ENCODE measurements at regions not wholly inside any gene's neighbourhood (a gene's known extent, or its start where the extent isn't known, plus 50 kb on each side); places are given as distances from the start of the nearest gene placed in this dataset.

GRCh38 chr13:111595276-111595675 is 274.8 kb downstream of the TEX29 start:
- no peak for DNase-seq

GRCh38 chr13:111595791-111596190 is 275.3 kb downstream of the TEX29 start:
- no peak for DNase-seq

GRCh38 chr13:111597191-111597611 is 276.8 kb downstream of the TEX29 start:
- DNase-seq = no peak

GRCh38 chr13:111597618-111598017 is 277.2 kb downstream of the TEX29 start:
- no peak for DNase-seq

- no peak for DNase-seq
Observed at GRCh38 chr13:111598747-111599146, 278.3 kb downstream of the TEX29 start.

- DNase-seq = no peak
Observed at GRCh38 chr13:111599791-111600190, 279.3 kb downstream of the TEX29 start.

- no peak for DNase-seq
Observed at GRCh38 chr13:111602874-111603273, 282.4 kb downstream of the TEX29 start.

- no peak for DNase-seq
Observed at GRCh38 chr13:111604097-111604496, 283.7 kb downstream of the TEX29 start.

- DNase-seq = no peak
Observed at GRCh38 chr13:111608556-111608955, 288.1 kb downstream of the TEX29 start.

GRCh38 chr13:111609631-111610030 is 289.2 kb downstream of the TEX29 start:
- no peak for DNase-seq

GRCh38 chr13:111610081-111610480 is 289.6 kb downstream of the TEX29 start:
- DNase-seq = no peak

- DNase-seq = no peak
Observed at GRCh38 chr13:111610879-111611278, 290.4 kb downstream of the TEX29 start.

- DNase-seq = no peak
Observed at GRCh38 chr13:111611651-111612050, 291.2 kb downstream of the TEX29 start.

GRCh38 chr13:111612886-111613285 is 292.4 kb downstream of the TEX29 start:
- no peak for DNase-seq

GRCh38 chr13:111614009-111614408 is 293.6 kb downstream of the TEX29 start:
- DNase-seq = no peak

GRCh38 chr13:111614613-111615012 is 294.2 kb downstream of the TEX29 start:
- no peak for DNase-seq

- DNase-seq = no peak
Observed at GRCh38 chr13:111616203-111616602, 295.8 kb downstream of the TEX29 start.

- no peak for DNase-seq
Observed at GRCh38 chr13:111620166-111620565, 299.7 kb downstream of the TEX29 start.

GRCh38 chr13:111620586-111620985 is 300.1 kb downstream of the TEX29 start:
- no peak for DNase-seq

GRCh38 chr13:111621164-111621563 is 300.7 kb downstream of the TEX29 start:
- DNase-seq = no peak

- DNase-seq = no peak
Observed at GRCh38 chr13:111622051-111622531, 301.6 kb downstream of the TEX29 start.

GRCh38 chr13:111623208-111623607 is 302.8 kb downstream of the TEX29 start:
- DNase-seq = no peak

GRCh38 chr13:111623743-111624505 is 303.5 kb downstream of the TEX29 start:
- no peak for DNase-seq

GRCh38 chr13:111625526-111626315 is 305.3 kb downstream of the TEX29 start:
- DNase-seq = no peak

Data from activated naive CD4-positive, alpha-beta T cell (primary cell).